HG03064 (cell line): ENCODE measurements at regions not wholly inside any gene's neighbourhood (a gene's known extent, or its start where the extent isn't known, plus 50 kb on each side); places are given as distances from the start of the nearest gene placed in this dataset.
"Not testable (repeated sequence)": the region's sequence is repeated elsewhere in the genome, so short reads cannot be mapped to it uniquely, and the experiment has no call there.

Source experiments
- ATAC-seq: cut with Tn5 transposase; IDR thresholded peaks from one replicate; pipeline ENCODE4 v1.9.1; 2021; ENCODE audit warnings: low read depth; ENCODE audit not compliant: unreplicated experiment

DNA sequence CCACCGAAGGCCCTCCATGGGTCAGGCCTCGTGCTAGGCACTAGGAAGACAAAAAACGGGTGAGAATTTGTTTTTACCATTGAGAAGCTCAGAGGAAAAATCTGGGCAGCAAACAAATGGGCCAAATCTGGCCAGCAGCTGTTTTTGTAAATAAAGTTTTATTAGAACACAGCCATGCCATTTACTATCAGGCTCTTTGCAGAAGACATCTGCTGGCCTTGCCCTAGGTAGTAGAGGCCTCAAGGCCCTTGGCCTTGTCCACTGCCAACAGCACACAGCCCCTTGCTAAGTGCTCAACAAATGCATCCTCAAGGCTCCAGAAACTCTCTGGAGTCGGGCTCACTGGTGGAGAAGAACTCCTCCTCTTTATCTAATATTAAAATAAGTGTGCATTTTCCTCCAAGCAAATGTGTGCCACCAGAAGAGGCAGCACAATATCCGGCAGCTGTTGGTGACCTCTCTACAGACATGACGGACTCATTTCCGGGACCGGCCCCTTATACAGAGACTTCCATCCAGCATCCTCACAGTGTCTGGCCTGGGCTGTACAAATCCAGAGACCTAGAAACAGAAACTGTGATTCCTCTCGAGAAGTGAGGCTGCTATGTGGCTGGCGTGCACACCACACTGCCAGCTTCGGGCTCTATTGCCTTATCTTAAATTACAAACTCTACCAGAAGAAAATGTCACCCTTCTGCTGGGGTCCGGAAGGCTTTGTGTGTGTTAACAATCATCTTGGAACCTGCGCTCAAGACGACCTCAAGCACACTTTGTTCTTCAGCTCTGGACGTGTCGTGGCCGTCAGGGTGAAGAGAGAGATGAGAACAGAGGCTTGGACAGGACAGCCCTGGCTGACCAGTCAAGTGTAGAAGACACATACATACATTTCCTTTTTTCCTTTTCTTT, 203.9 kb downstream of the TOMM20 start:
- no peak for ATAC-seq

DNA sequence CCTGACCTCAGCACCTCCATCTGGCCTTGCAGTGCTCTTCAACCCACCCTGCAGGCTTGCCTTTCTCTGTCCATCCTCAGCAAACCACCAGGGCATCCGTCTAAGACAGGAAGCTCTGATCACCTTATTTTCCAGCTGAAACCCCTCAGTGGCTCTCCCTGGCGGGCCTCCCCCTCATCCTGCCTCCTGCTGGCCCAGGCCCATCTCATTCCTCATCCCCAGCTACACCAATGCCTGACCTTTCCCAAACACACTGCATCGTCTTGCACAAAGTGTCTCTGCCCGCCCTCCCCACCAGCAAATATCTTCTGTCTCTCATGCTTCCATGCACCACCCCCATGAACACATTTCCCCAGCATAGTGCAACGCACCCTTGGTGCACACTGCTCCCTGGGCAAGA, 205.0 kb downstream of the TOMM20 start:
- no peak for ATAC-seq

DNA sequence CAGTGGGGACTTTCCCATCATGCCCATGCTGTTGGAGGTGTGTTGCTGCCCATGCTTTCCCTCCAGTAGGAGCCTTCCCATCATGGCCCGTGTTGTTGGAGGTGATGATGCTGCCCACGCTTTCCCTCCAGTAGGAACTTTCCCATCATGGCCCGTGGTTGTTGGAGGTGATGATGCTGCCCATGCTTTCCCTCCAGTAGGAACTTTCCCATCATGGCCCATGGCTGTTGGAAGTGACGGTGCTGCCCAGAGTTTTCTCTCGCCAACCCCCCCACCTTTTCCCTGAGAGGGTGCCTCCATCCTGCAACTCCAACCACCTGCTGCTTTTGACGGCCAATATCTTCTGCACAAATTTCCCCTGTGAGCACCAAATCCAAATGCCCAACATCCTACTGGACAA, 205.7 kb downstream of the TOMM20 start:
- ATAC-seq = no peak

DNA sequence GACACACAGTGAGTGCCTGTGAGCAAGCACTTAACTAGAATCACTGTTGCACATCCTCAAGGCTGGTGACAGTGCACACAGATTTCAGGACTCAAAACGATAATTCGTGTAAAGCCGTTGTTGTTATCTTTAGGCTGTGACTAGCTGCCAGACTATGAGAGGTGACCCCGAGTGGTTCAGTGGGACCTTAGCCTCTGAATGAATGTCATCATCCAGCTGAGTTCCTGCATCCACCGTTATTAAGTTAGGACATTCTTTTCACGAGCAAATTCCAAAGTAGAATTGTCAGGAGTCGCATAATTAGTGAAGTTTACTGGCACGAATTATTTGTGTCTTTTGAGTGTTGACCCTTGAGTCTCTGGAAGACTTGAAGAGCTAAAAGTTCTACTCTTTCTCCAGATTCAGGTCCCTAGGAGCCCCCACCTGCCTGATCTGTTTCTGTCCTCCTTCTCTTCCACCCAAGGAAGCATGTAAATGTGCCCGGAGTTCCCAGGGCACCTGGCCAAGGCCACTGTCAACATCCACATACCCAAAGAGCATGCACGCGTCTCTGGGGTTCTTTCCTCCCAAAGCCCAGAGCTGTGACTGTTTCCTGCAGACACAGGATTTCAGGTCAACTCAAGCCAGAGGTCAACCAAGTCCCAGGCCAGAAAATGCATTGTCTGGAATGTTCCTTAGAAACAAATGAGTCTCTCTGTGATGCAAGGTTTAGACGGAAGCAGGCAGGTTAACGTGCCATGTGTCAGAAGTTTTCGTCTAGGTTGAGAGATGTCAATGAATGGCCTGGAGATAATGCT, 207.2 kb downstream of the TOMM20 start:
- ATAC-seq = no peak

DNA sequence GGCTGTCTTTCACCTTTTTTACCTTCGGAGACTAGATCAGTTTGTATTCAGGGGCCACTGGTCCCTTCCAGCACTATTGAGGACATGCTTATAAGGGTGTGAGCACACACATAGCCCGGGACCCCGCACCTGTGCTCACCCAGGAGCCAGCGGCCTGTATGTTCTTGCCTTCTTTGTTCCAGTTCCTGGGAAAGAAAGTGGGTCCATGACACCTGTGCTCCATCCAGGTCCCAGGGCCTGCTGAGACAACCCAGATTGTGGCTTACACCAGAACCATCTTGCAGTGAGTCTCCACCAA, 207.8 kb downstream of the TOMM20 start:
- ATAC-seq = no peak

DNA sequence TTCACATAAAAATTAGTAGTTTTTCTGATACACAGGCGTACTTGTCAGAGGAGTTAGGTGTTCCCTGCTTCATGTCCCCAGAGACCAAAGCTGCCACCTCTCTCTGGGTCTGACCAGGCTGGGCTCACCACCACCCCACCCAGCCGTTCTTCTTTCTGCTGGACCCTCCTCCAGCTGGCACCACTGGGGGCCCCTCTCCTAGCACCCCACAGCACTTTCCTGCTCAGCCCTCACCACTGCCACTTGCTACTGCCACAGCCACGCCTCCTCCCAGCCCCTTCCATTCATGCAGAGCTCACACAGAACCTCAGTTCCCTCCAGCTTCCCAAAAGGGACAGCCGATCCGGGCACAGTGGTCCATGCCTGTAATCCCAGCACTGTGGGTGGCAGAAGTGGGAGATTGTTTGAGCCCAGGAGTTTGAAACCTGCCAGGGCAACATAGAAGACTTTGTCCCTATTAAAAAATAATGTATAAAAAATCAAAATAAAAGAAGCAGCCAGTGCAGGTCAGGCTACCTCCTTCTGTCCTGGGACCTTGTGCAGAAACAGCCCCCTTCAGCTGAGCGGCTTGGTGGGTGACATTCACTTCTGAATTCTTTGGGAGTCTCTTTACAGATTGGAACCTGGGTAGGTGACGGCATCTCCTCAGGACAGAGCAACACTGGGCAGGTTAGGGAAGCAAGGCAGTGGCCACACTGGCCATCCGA, 208.3 kb downstream of the TOMM20 start:
- no peak for ATAC-seq

DNA sequence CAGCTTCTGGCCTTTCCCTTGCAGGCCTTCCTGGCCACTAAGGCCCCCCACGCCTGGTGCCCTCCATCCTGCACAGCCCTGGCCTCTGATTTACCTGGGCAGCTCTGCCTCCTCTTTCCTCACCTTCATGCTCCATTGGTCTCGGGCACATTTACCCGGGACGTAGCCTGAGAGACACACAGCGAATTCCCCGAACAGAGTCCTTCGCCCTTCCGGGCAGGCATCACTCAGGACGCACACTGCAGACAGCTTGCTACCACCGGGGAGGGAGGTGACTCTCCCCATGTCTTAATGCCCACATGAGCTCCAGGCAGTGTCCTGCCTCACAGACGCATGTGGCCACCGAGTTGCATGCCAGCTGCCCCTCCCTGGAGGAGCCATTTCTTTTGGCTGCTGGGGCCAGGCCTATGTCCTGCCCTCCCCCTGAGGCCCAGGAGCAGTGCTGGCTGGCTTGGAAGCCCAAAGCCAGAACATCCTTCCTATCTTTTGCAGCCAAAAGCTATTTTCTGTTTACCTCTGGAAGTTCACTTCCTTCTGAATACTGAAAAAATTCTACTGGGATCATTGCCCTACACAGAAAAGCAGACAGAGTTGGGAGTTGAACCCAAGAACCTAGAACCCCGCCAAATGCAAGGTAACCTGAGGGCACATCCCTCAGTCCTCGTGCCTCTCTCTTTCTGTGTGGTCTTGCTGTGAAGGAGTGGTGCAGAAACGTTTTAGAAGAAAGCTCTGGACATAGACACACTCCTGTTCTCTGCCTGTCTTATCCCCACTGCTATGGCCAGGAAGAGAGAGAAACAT, 209.5 kb downstream of the TOMM20 start:
- no peak for ATAC-seq

DNA sequence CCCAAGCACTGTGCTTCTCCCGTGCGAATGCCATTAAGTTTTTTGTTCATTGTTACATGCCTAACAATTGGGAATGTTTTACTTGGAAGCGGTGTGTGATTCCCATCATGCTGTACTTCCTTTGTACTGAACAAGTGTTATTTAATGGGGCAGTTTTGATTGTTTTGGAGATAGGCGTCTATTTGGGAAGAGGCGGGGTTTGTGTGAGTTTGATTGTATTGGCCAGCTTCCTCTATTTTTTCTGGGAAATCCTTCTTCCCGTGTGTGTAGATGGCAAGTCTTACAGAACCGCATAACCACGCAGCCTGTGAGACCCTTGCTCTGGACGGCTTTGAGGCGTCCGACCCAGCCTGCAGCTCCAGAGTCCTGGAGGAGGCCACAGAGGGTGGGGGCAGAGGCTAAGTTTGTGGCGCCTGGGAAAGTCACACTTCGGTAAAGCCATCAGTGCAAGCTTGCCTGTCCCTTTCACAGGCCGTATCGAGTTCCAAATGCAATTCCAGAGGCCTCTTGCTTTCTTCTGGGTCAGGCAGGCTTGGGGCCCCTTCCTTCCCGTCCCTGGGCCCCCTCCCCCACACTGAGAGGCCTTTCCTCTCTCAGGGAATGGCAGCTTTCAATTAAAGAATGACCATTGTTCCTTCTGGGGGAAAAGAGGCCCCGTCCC, 210.3 kb downstream of the TOMM20 start:
- no peak for ATAC-seq

DNA sequence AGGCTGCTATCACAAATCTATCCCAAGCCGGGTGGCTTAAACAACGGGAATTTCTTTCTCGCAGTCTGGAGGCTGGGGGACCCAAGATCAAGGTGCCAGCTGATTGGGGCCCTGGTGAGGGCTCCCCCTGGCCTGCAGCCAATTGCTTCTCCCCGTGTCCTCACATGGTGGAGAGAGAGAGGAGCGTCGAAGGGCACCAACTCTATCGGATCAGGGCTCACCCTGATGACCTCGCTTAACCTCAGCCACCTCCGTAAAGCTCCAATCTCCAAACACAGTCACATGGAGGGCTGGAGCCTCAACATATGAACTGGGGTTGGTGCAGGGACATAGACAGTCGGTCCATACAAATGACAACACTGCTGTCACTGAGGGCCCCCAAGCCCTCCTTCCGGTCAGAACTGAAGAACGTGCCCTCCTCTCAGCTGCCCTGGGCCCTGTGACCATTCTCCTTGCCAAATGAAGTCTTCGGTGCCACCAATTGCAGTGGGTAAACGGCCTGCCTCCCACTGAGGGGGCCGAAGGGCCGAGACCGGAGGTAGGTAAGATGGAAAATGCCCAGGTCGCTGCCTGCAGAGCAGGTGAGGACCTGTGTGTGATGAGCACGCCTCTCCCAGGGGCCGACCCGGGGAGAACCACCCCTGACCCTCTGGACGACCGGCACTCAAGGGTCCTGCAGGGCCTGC, 211.0 kb downstream of the TOMM20 start:
- ATAC-seq = no peak

DNA sequence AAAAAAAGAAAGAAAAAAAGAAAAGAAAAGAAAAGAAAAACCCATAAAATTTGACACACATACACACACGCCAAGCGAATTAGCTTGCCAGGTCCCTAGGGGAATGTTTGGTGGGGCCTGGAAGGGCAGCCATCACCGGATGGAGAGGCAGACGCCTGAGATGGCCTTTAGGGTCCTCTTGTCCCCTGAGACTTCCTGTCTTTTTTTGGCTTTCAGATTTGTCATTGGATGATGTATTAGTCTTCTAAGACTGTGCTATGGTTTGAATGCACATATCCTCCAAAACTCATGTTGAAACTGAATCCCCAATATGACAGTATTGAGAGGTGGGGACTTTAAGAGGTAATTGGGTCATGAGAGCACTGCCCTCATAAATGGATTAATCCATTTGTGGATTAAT, 211.8 kb downstream of the TOMM20 start:
- ATAC-seq = no peak

DNA sequence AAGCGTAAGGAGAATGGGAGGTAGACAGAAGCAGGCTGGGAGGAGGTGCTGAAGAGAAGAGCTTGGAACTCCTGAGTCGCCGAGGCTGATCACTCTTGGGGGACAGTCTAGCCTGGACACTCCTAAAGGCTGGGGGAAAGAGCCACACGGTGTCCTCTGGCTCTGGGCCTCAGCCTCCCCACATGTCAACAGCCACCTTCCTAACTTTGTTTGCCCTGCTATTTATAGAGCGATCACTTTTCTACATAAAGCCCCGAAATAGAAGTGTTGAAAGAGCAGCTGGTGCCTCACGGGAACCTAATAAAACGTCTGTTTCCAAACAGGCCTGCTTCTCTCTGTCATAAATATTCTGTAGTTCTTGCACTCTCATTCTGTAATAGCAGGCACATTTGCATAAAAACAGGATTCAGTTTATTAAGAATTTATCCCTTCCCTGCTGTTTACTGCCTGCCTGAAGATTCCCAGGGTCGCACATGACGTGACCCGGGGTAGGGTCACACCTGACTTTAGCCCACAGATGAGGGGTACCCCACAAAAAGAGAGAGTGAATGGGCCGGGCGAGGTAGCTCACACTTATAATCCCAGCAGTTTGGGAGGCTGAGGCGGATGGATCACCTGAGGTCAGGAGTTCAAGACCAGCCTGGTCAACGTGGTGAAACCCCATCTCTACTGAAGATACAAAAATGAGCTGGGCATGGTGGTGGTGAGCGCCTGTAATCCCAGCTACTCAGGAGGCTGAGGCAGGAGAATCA, 212.5 kb downstream of the TOMM20 start:
- ATAC-seq = no peak

DNA sequence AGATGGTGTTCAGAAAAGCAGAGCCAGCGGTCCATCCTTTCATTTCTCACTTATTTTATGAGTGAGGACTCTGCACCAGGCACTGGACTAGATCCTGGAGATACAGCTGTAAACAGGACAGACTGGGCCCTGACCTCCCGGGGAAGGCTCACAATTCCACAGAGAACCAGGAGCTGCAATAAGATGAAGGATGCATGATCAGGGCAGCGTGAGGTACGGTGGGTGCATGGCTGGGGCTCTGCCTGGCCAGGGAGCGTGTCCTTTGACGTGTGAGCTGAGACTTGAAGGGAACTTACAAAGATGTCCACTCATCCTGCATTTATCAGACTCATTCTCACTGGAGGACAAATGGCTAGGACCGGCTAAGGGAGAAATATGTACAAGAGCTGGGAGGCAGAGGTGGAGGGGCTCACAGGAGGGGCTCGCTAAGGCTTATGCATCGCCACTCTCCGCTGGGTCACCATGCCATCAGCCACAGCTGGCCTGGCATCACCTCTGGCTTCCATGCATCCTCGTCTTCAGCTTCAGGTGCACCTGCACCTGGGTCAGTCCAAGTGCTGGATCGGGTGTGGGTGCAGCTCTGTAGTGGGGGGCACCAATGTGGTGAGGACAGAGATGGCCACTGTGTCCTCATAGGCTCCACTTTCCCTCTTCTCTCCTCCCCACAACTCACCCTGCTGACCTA, 213.9 kb downstream of the TOMM20 start:
- no peak for ATAC-seq

DNA sequence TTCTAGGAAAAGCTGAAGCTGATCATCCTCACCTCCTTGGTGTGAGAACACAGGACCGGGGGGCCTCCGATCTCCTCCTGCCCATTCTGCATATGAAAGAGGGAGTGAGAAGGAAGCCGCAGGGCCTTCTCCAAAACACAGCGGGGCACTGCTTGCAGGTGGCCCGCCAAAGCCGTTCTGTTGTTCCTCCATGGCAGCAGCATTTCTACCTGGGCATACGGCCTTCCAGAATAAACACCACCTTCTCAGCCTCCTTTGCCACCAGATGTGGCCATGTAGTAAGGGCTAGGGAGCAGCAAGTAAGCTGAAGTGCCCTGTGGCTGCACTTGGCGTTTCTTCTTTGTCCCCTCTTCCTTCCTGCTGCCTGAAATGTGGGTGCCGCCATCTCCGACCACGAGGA, 214.9 kb downstream of the TOMM20 start:
- no peak for ATAC-seq

DNA sequence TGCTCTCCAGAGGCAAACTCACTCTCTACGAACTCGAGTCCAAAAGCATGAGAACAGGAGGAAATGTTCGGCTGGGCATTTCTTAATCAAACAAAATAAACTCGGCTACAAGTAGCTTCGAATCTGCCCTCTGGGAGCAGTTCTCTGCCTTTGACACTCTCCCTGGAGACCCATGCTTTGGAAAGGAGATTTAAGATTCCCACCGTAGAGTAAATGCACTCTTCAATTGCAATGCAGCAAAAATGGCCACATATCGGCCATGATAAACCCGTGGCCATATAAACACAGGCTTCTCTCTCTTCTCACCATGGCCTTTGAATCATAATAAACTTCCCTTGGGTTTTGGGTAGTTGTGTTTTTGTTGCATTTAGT, 215.4 kb downstream of the TOMM20 start:
- no peak for ATAC-seq

DNA sequence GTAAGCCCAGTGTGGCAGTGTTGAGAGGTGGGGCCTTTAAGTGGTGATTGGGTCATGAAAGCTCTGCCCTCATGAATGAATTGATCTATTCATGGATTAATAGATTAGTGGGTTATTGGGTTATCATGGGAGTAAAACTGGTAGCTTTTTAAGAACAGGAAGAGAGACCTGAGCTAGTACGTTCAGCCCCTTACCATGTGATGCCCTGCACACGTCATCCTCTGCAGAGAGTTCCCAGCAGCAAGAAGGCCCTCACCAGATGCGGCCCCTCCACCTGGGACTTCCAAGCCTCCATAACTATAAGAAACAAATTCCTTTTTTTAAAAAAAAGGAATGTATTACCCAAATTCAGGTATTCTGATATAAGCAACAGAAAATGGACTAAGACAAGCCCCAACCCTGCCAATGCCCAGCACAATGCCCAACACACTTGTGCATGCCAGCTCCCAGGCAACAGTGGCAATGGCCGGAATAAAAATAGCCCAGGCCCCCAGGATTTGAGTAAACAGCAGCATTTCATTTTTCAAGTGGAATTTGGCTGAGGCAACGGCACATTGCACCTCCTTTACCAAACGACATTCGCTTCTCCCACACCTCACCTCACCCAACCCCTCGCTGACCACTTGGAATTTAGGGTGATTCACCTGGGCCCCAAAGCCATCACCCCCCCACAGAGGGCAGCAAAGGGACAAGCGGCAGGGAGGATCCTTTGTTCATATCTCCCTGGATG, 215.9 kb downstream of the TOMM20 start:
- no peak for ATAC-seq

DNA sequence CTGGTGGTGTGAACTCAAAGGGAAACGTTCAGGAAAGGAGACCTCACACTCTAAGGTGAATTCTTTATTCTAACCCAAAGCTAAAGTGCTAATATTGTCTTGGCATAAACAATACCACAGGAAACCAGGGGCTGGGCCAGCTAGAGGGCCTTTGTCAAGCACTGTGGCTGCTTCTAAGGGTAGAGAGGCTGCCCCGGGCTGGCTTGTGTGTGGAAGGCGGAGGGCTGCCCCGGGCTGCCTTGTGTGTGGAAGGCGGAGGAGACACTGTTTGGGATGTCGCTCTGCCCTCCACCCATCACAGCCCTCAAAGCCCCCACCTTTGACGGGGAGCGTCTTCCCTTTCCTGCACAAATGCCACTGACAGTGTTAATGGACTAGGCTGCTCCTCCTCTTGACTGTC, 216.8 kb downstream of the TOMM20 start:
- ATAC-seq = no peak

DNA sequence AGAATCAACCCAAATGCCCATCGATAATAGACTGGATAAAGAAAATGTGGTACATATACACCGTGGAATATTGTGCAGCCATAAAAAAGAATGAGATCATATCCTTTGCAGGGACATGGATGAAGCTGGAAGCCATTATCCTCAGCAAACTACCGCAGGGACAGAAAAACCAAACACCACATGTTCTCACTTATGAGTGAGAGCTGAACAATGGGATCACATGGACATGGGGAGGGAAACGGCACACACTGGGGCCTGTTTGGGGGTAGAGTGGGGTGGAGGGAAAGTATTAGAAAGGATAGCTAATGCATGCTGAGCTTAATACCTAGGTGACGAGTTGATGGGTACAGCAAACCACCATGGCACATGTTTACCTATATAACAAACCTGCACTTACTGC, 217.5 kb downstream of the TOMM20 start:
- ATAC-seq = not testable (repeated sequence)

DNA sequence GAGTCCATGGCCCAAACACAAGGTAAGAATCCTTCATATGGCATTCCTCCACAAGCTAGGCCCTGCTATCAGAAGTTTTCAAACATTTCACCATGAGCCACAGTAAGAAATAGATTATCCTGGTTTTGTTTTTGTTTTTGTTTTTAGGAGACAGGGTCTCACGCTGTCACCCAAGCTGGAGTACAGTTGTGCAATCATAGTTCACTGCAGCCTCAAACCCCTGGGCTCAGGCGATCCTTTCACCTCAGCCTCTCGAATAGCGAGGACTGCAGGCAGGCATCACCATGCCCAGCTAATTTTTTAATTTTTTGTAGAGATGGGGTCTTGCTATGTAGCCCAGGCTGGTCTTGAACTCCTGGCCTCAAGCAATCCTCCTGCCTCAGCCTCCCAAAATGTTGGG, 218.8 kb downstream of the TOMM20 start:
- ATAC-seq = no peak
